HCT116 (cell line): ENCODE measurements at regions not wholly inside any gene's neighbourhood (a gene's known extent, or its start where the extent isn't known, plus 50 kb on each side); places are given as distances from the start of the nearest gene placed in this dataset.
"Not testable (repeated sequence)": the region's sequence is repeated elsewhere in the genome, so short reads cannot be mapped to it uniquely, and the experiment has no call there.

Experiments
- ATAC-seq: fragments of 200-7000 bp; cut with Tn5 transposase; 2 replicates; pipeline ENCODE4 v1.9.1; 2020; ENCODE audit warnings: mild to moderate bottlenecking, moderate library complexity
- BruUV-seq: library from RNA; stranded (reverse); fragments of 400-500 nt; replicated peaks from 2 replicates; lab custom pipeline; 2021; lab: Mats Ljungman, UMichigan
- CTCF ChIA-PET: fragments of 300-600 bp; sonication (Branson Sonifier 250); formaldehyde crosslinking; loops from one replicate; lab custom pipeline; 2021; ENCODE audit warnings: antibody characterized with exemption; lab: Charles Lee
- POLR2A ChIA-PET: fragments of 300-600, 350-600 bp; sonication (Branson Sonifier 250); formaldehyde crosslinking; loops from one replicate; lab custom pipeline; 2021; ENCODE audit warnings: antibody characterized with exemption; lab: Charles Lee
- RAD21 ChIA-PET, 2 experiments: fragments of 300-600 bp; sonication (Branson Sonifier 250); formaldehyde crosslinking; loops; one replicate each; lab custom pipeline; 2023; ENCODE audit warnings: low total read pairs in 2 of 2; ENCODE audit not compliant: uncharacterized antibody in 2 of 2, unreplicated experiment in 2 of 2, low non-redundant PET in 1 of 2; lab: Charles Lee
- DNase-seq: peaks from one replicate; pipeline ENCODE4 v3.0.0-alpha.2; 2010; ENCODE audit warnings: low read depth, low spot score
- H2AFZ ChIP-seq: fragments of 200-600 bp; shearing (Covaris generic), sonication (generic); 2 replicates; pipeline ENCODE4 v1.6.1; 2017; ENCODE audit warnings: low read depth, mixed run types, mixed read lengths, antibody characterized with exemption, low read length; ENCODE audit not compliant: poor library complexity, severe bottlenecking
- H3K27ac ChIP-seq: 2 replicates; pipeline ENCODE4 v1.5.1; 2012; ENCODE audit warnings: low read depth, low read length
- H3K27me3 ChIP-seq: fragments of 200-600 bp; sonication (generic); 2 replicates; pipeline ENCODE4 v1.6.1; 2016; ENCODE audit warnings: mixed run types, low read length, mixed read lengths; ENCODE audit not compliant: insufficient read depth
- H3K36me3 ChIP-seq, 2 experiments: fragments of 200-500 bp in 1 of 2; fragments of 200-600 bp in 1 of 2; sonication (Bioruptor generic) in 1 of 2; sonication (generic) in 1 of 2; 2 replicates each; pipeline versions ENCODE4 v1.5.1 to v1.6.1; 2014 to 2016; ENCODE audit warnings: low read length in 2 of 2, inconsistent platforms in 1 of 2, mixed read lengths in 1 of 2, mixed run types in 1 of 2; ENCODE audit not compliant: insufficient read depth in 2 of 2, control insufficient read depth in 1 of 2
- H3K4me1 ChIP-seq, 2 experiments: fragments of 200-600 bp in 1 of 2; sonication (generic) in 1 of 2; 2 replicates each; pipeline versions ENCODE4 v1.5.1 to v1.6.1; 2012 to 2017; ENCODE audit warnings: low read length in 2 of 2, inconsistent platforms in 1 of 2, mild to moderate bottlenecking in 1 of 2, mixed read lengths in 1 of 2, mixed run types in 1 of 2, moderate library complexity in 1 of 2; ENCODE audit not compliant: insufficient read depth in 2 of 2, control insufficient read depth in 1 of 2
- H3K4me2 ChIP-seq: fragments of 200-600 bp; sonication (generic); 2 replicates; pipeline ENCODE4 v1.6.1; 2017; ENCODE audit warnings: mixed run types, low read length, mixed read lengths
- H3K4me3 ChIP-seq, 2 experiments: fragments of 200-600 bp in 1 of 2; sonication (generic) in 1 of 2; replicated peaks in 1 of 2; 2 replicates each; pipeline ENCODE4 v1.5.1; 2011 to 2016; ENCODE audit warnings: low read length in 2 of 2, control low read depth in 1 of 2, low read depth in 1 of 2, mild to moderate bottlenecking in 1 of 2, mixed read lengths in 1 of 2, mixed run types in 1 of 2
- H3K79me2 ChIP-seq: fragments of 200-600 bp; sonication (generic); 2 replicates; pipeline ENCODE4 v1.6.1; 2017; ENCODE audit warnings: mild to moderate bottlenecking, mixed run types, low read length, moderate library complexity, mixed read lengths; ENCODE audit not compliant: insufficient read depth
- H3K9ac ChIP-seq: fragments of 200-600 bp; sonication (generic); 2 replicates; pipeline ENCODE4 v1.6.1; 2016; ENCODE audit warnings: low read length, mixed read lengths
- H3K9me2 ChIP-seq: fragments of 200-600 bp; sonication (generic), shearing (Covaris generic); 2 replicates; pipeline ENCODE4 v1.6.1; 2017; ENCODE audit warnings: mixed run types, mild to moderate bottlenecking, moderate library complexity; ENCODE audit not compliant: insufficient read depth
- H3K9me3 ChIP-seq, 2 experiments: fragments of 200-500 bp in 1 of 2; fragments of 200-600 bp in 1 of 2; sonication (Bioruptor generic) in 1 of 2; sonication (generic) in 1 of 2; 2 replicates each; pipeline ENCODE4 v1.6.1; 2014 to 2017; ENCODE audit warnings: low read length in 2 of 2, mixed read lengths in 2 of 2, inconsistent platforms in 1 of 2, low read depth in 1 of 2, mild to moderate bottlenecking in 1 of 2, mixed run types in 1 of 2, moderate library complexity in 1 of 2; ENCODE audit not compliant: control insufficient read depth in 1 of 2, insufficient read depth in 1 of 2
- H4K20me1 ChIP-seq: fragments of 200-600 bp; sonication (generic), shearing (Covaris generic); 2 replicates; pipeline ENCODE4 v1.6.1; 2017; ENCODE audit warnings: mixed run types, mild to moderate bottlenecking, moderate library complexity; ENCODE audit not compliant: insufficient read depth
- intact Hi-C: fragments of 100-400 bp; cut with micrococcal nuclease; formaldehyde crosslinking; loops from 2 replicates; pipeline ENCODE4 v1.10.0; 2022

DNA sequence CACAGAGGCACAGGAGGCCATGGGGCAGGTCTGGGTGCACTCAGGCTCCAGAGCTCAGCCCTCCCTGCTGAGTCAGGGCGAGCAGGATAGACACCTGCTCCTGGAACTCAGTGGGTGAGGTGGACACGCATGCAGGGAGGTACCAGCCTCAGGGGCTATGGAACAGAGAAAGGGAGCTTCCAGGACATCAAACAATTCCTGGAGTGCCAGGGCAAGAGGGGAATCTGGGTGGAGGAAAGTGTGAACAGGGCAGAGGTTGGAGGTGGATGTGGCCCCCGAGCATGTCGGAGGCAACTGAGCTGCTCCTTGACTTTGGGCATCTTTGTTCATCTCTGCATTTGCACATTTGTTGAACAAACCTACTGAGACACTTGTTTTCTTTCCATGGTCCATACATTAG is 2881.5 kb downstream of the RPIA start:
- POLR2A ChIA-PET, H3K9ac ChIP-seq, H3K4me3 ChIP-seq, intact Hi-C loops, CTCF ChIA-PET, RAD21 ChIA-PET, H3K36me3 ChIP-seq, H3K27ac ChIP-seq, H2AFZ ChIP-seq, BruUV-seq, H3K27me3 ChIP-seq, H3K9me3 ChIP-seq, DNase-seq, ATAC-seq, H4K20me1 ChIP-seq, H3K4me1 ChIP-seq, H3K79me2 ChIP-seq, H3K4me2 ChIP-seq, H3K9me2 ChIP-seq: not testable (repeated sequence)

DNA sequence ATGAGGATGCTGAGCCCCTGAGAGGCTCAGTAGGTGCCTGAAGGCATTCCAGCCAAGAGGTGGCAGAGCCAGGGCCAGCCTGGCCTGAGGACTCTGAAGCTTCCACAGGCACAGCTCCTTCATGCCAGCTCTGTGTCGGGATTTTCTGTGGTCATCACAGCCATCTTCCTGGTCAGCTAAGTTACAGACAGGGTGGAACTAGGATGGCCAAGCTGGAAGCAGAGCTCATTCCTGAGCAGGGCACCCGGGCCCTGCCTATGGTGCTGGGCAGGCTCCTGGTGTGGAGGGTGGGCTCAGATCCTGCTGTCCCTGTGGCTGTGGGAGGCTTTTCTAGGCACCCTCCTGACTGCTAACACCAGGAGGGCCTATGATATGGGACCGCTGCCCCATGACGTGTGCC is 2882.3 kb downstream of the RPIA start:
- CTCF ChIA-PET, ATAC-seq, RAD21 ChIA-PET, H3K4me1 ChIP-seq, H3K4me2 ChIP-seq, H3K9ac ChIP-seq, H3K4me3 ChIP-seq, H4K20me1 ChIP-seq, H3K27me3 ChIP-seq, H3K36me3 ChIP-seq, DNase-seq, H3K9me2 ChIP-seq, intact Hi-C loops, BruUV-seq, H3K27ac ChIP-seq, POLR2A ChIA-PET, H3K9me3 ChIP-seq, H3K79me2 ChIP-seq, H2AFZ ChIP-seq: not testable (repeated sequence)

DNA sequence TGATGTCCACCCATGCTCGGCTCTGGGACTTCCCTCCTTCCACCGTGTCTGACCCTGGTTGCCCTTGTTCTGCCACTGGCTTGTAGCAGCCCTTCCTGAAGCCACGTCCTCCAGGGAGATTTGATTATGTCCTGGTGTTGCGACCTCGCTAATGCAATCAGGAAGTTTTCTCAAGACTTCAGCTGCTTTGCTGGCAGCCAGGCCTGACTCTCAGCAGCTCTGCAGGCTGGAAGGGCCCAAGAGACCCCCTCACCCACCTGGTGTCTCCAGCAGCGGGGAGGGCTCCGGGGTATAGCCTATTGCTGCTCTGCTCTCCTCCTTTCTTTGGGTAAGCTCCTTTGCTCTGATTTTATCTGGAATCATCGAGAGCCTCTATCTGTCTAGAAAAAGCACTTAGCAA is 2882.8 kb downstream of the RPIA start:
- H2AFZ ChIP-seq, POLR2A ChIA-PET, H3K27me3 ChIP-seq, CTCF ChIA-PET, H3K9me2 ChIP-seq, DNase-seq, ATAC-seq, H3K36me3 ChIP-seq, H3K4me1 ChIP-seq, H3K4me2 ChIP-seq, H3K9me3 ChIP-seq, H3K4me3 ChIP-seq, H3K27ac ChIP-seq, H3K9ac ChIP-seq, BruUV-seq, intact Hi-C loops, H3K79me2 ChIP-seq, RAD21 ChIA-PET, H4K20me1 ChIP-seq: not testable (repeated sequence)

DNA sequence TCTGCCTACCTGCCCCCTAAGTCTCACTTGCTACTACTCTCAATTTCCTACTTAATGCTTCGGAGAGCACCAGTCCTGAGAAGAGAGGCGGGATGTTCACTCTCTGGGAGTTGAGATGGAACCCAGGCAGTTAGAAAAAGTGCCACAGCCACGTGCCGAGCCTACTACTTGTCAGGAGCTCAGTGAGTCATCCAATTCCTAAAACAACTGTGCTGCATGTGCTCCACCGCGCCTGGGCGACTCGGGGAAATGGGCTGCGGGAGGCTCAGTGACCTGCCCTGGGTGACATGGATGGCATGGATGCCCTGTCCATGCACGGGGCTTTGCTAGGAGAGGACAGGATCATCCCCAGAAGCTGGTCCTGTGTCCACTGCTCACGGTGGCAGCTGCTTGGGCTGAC is 2884.2 kb downstream of the RPIA start:
- CTCF ChIA-PET, POLR2A ChIA-PET, BruUV-seq: not testable (repeated sequence)

DNA sequence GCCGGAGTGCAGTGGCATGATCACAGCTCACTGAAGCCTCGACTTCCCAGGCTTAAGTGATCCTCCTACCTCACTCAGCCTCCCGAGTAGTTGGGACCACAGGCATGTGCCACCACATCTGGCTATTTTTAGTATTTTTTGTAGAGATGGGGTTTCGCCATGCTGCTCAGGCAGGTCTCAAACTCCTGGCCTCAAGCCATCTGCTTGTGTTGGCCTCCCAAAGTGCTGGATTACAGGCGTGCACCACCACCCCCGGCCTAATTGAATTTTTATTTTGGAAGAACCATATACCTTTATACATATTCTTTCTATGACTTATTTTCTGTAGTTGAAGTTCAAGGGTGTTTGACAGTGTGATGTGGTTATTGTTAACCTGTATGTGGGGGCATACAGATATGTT is 2885.9 kb downstream of the RPIA start:
- CTCF ChIA-PET, DNase-seq, H3K27ac ChIP-seq, H3K36me3 ChIP-seq, H3K4me1 ChIP-seq, H3K9me2 ChIP-seq, POLR2A ChIA-PET, H3K9ac ChIP-seq, H3K4me2 ChIP-seq, ATAC-seq, H3K9me3 ChIP-seq, H2AFZ ChIP-seq, BruUV-seq, RAD21 ChIA-PET, H3K79me2 ChIP-seq, intact Hi-C loops, H3K4me3 ChIP-seq, H3K27me3 ChIP-seq, H4K20me1 ChIP-seq: not testable (repeated sequence)

More for the DNA sequence above, 2884.2 kb downstream of the RPIA start:
- H3K4me1 ChIP-seq, H3K9me3 ChIP-seq, DNase-seq, H3K4me2 ChIP-seq, H4K20me1 ChIP-seq, H3K27me3 ChIP-seq, H3K79me2 ChIP-seq, H3K27ac ChIP-seq, ATAC-seq, H3K36me3 ChIP-seq, H2AFZ ChIP-seq, H3K9ac ChIP-seq, H3K9me2 ChIP-seq, H3K4me3 ChIP-seq, RAD21 ChIA-PET, intact Hi-C loops: not testable (repeated sequence)
